Ovary (tissue), 3 donors: ENCODE measurements at regions not wholly inside any gene's neighbourhood (a gene's known extent, or its start where the extent isn't known, plus 50 kb on each side); places are given as distances from the start of the nearest gene placed in this dataset.

Experiments used
- EP300 ChIP-seq: sonication (generic); formaldehyde crosslinking; IDR thresholded peaks from one replicate; pipeline ENCODE4 v1.6.1; 2017; ENCODE audit warnings: antibody characterized with exemption
- POLR2A ChIP-seq: fragments of 450-650 bp; IDR thresholded peaks from one replicate; pipeline ENCODE4 v1.6.1; 2017; ENCODE audit warnings: antibody characterized with exemption, mild to moderate bottlenecking, moderate library complexity
- TF ChIP-seq, protein P1 (sequence below), 3 donors: fragments of 450-650 bp in 2 of 3; fragments of 200-600 bp in 1 of 3; IDR thresholded peaks; one replicate each; pipeline versions ENCODE4 v1.5.1 to v1.8.0; 2016 to 2022; ENCODE audit warnings: antibody characterized with exemption in 3 of 3, mild to moderate bottlenecking in 1 of 3
- donor health status: DM: no; HTN: no; CAD: no.

- TF ChIP-seq POLR2A: no peak
- TF ChIP-seq, protein P1, sequence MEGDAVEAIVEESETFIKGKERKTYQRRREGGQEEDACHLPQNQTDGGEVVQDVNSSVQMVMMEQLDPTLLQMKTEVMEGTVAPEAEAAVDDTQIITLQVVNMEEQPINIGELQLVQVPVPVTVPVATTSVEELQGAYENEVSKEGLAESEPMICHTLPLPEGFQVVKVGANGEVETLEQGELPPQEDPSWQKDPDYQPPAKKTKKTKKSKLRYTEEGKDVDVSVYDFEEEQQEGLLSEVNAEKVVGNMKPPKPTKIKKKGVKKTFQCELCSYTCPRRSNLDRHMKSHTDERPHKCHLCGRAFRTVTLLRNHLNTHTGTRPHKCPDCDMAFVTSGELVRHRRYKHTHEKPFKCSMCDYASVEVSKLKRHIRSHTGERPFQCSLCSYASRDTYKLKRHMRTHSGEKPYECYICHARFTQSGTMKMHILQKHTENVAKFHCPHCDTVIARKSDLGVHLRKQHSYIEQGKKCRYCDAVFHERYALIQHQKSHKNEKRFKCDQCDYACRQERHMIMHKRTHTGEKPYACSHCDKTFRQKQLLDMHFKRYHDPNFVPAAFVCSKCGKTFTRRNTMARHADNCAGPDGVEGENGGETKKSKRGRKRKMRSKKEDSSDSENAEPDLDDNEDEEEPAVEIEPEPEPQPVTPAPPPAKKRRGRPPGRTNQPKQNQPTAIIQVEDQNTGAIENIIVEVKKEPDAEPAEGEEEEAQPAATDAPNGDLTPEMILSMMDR (IDR thresholded peaks at IDR 0.05): no peak
- TF ChIP-seq EP300: no peak
Measured at GRCh38 chr16:25413133-25413532, 155.5 kb upstream of the ZKSCAN2 start.
